GM12878 (cell line): ENCODE measurements at regions not wholly inside any gene's neighbourhood (a gene's known extent, or its start where the extent isn't known, plus 50 kb on each side); places are given as distances from the start of the nearest gene placed in this dataset.

ENCODE experiments used
- EGR1 ChIP-seq, 2 experiments: IDR thresholded peaks; 1 replicate in 1 of 2; 2 replicates in 1 of 2; pipeline ENCODE4 v1.6.1; 2011 to 2012; ENCODE audit warnings: low read depth in 2 of 2, low read length in 2 of 2, borderline replicate concordance in 1 of 2, mild to moderate bottlenecking in 1 of 2, moderate library complexity in 1 of 2
- ETV6 ChIP-seq, 2 experiments: fragments of 450-650 bp in 1 of 2; IDR thresholded peaks in 1 of 2; conservative IDR thresholded peaks in 1 of 2; 2 replicates each; pipeline ENCODE4 v1.6.1; 2014; ENCODE audit warnings: antibody characterized with exemption in 1 of 2, borderline replicate concordance in 1 of 2, low read depth in 1 of 2, mild to moderate bottlenecking in 1 of 2, moderate library complexity in 1 of 2
- EZH2 ChIP-seq: IDR thresholded peaks from 2 replicates; pipeline ENCODE4 v1.6.1; 2012; ENCODE audit warnings: low read depth, mild to moderate bottlenecking, control low read depth, inconsistent platforms, low read length, borderline replicate concordance; ENCODE audit not compliant: control insufficient read depth
- GABPA ChIP-seq: IDR thresholded peaks from 2 replicates; pipeline ENCODE4 v1.6.1; 2014; ENCODE audit warnings: antibody characterized with exemption, low read depth, mild to moderate bottlenecking, inconsistent platforms
- MTA3 ChIP-seq: IDR thresholded peaks from 2 replicates; pipeline ENCODE4 v1.6.1; 2012; ENCODE audit warnings: low read length, inconsistent platforms, borderline replicate concordance
- NFYB ChIP-seq: IDR thresholded peaks from 2 replicates; pipeline ENCODE4 v1.6.1; 2011; ENCODE audit warnings: low read depth, mild to moderate bottlenecking, low read length, improper control_type of control experiment, moderate library complexity; ENCODE audit not compliant: insufficient read depth
- NKRF ChIP-seq: fragments of 450-650 bp; conservative IDR thresholded peaks from 2 replicates; pipeline ENCODE4 v1.6.1; 2017; ENCODE audit warnings: mild to moderate bottlenecking, moderate library complexity
- PML ChIP-seq: IDR thresholded peaks from 2 replicates; pipeline ENCODE4 v1.6.1; 2012; ENCODE audit warnings: low read length, inconsistent platforms
- POLR2A ChIP-seq: IDR thresholded peaks from 2 replicates; pipeline ENCODE4 v1.6.1; 2011; ENCODE audit warnings: low read depth, mild to moderate bottlenecking, low read length
- POLR2AphosphoS5 ChIP-seq: IDR thresholded peaks from 2 replicates; pipeline ENCODE4 v1.6.1; 2011; ENCODE audit warnings: mild to moderate bottlenecking, low read length, inconsistent platforms
- RFX5 ChIP-seq: IDR thresholded peaks from 2 replicates; pipeline ENCODE4 v1.6.1; 2011; ENCODE audit warnings: low read depth, low read length, improper control_type of control experiment
- TF ChIP-seq, protein P1 (sequence below), 3 experiments: IDR thresholded peaks in 2 of 3; conservative IDR thresholded peaks in 1 of 3; 2 replicates each; pipeline ENCODE4 v1.5.1; 2011; ENCODE audit warnings: low read depth in 3 of 3, low read length in 3 of 3, mild to moderate bottlenecking in 3 of 3, control low read depth in 2 of 3, moderate library complexity in 2 of 3, inconsistent platforms in 1 of 3, mixed read lengths in 1 of 3; ENCODE audit not compliant: control insufficient read depth in 2 of 3, insufficient read depth in 1 of 3; ENCODE audit errors: extremely low read depth in 1 of 3

- TF ChIP-seq, protein P1, sequence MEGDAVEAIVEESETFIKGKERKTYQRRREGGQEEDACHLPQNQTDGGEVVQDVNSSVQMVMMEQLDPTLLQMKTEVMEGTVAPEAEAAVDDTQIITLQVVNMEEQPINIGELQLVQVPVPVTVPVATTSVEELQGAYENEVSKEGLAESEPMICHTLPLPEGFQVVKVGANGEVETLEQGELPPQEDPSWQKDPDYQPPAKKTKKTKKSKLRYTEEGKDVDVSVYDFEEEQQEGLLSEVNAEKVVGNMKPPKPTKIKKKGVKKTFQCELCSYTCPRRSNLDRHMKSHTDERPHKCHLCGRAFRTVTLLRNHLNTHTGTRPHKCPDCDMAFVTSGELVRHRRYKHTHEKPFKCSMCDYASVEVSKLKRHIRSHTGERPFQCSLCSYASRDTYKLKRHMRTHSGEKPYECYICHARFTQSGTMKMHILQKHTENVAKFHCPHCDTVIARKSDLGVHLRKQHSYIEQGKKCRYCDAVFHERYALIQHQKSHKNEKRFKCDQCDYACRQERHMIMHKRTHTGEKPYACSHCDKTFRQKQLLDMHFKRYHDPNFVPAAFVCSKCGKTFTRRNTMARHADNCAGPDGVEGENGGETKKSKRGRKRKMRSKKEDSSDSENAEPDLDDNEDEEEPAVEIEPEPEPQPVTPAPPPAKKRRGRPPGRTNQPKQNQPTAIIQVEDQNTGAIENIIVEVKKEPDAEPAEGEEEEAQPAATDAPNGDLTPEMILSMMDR (IDR thresholded peaks at IDR 0.05 in 2 of 3, conservative IDR thresholded peaks at IDR 0.05 in 1 of 3; ENCODE audit: control insufficient read depth in 2 of 3, extremely low read depth in 1 of 3, insufficient read depth in 1 of 3, low read depth in 3 of 3, low read length in 3 of 3): no peak
- TF ChIP-seq GABPA (no peak), POLR2A (no peak), EZH2 (no peak), EGR1 (IDR thresholded peaks at IDR 0.05; ENCODE audit: borderline replicate concordance in 1 of 2, low read depth in 2 of 2, low read length in 2 of 2) (no peak), ETV6 (conservative IDR thresholded peaks at IDR 0.05 in 1 of 2, IDR thresholded peaks at IDR 0.05 in 1 of 2; ENCODE audit: borderline replicate concordance in 1 of 2, low read depth in 1 of 2) (no peak), RFX5 (no peak), PML (no peak), NKRF (no peak), MTA3 (no peak), POLR2AphosphoS5 (no peak), NFYB (no peak)
Observed at GRCh38 chr7:80588591-80588990, 49.9 kb upstream of the CD36 start.
